ENCODE measurements at regions not wholly inside any gene's neighbourhood (a gene's known extent, or its start where the extent isn't known, plus 50 kb on each side); places are given as distances from the start of the nearest gene placed in this dataset.
"Not testable (repeated sequence)": the region's sequence is repeated elsewhere in the genome, so short reads cannot be mapped to it uniquely, and the experiment has no call there.

DNA sequence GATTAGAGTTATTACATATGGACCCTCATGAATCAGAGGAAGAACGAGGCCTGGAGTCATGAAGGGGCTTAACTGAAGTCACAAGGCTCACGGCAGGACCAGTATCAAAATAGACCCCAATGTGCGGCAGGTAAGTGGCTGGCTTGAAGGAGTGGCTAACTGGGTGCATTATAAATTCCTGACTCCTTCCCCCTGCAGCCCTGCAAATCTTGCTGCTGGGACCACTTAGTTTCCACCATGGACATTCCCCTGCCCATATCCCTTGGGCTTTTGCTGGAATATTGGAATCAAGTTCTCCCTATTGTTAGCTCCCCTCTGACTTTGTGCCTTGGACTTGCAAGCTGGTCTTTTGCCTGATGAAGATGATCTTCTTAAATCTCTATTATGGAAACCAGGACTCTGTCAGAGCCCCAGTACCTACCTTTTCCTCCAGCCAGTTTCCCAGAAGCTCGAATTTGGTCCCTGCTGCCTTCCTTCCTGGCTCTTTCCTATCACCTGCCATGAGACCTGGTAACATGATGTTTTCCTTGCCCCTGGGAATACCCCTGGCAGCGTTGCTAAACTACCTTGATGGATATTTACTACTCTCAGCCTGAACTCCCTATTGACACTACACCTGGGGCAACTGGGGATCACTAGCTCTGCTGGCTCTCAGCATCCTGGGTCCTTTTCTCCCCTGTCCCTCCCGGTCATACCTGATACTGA is 156.0 kb upstream of the JUN start:
- no peak for DNase-seq

DNA sequence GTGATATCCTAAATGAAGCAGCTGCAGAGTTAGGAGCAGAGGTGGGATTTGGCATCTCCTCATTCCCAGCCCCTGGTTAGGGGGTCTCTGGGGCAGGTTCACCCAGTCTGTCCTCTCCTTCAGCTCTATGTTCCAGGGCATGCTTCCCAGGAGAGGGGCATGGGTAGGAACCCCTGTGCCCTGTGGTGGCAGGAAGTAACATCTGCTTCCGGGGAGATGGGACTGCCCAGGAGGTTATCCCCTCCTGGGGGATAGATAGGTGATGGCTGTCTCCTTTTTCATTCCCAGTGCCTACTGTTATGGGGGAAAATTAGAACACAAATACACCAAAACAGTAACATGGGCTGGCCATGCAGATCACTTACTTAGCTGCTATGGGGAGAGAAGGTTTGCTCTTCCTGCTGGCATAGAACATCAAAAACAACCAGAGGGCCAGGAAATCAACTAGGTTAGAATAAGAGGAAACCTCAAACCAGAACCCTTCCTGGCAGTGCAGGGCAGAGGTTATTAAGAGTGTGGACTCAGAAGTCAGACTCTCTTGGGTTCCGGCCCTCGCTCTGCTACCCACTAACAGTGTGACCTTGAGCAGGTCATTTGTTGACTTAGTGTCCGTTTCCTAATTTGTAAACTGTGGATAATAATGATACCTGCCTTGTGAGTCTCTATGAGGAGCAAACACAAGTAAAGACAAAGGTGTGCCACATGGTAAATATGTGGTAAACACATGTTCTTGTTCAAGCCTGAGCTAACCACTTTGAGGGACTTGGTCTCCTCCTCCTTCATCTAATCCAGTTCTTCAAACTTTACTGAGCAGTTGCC is 157.8 kb upstream of the JUN start:
- DNase-seq, result no peak

DNA sequence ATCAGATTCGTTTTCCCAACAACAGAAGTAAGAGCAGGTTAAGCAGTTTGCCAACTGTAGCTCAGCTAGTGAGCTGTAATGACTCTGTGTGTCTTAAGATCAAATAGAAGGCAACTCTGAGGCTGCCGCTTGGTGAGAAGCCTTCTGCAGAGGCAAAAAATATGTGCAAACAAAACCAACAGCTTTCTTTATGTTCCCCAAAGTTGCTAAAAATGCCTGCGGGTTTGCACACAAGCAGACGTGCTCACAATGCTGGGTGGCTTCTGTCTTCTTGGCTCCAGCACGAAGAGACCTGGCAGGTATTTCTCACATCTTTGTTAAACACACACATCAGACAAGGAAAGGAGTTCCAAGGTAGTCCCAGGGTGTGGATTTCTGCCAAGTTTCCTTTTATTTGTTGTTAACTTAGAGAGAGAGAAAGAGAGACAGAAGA is 158.9 kb upstream of the JUN start:
- no peak for DNase-seq

- DNase-seq, result no peak
Observed at GRCh38 chr1:58943776-58944175, 159.9 kb upstream of the JUN start.

DNA sequence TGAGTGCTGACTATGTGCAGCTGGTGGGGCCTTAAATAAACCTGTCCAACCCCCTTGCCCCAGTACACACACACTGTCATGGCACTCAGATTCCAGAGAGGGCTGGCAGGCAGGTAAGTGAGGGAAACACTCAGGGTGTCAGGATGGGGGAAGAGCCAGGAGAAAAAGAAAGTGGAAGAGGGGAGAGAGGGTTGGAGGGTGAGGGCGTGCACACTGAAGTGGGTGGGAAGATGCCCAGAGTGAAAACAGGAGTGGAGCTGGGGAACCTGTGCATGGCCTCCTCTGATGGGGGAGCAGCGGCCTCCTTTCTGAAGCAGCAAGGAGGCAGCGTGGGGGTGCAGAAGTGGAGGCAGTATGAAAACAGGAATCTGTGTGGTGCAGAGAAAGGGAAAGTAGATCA is 160.6 kb upstream of the JUN start:
- DNase-seq, result no peak

GRCh38 chr1:58946390-58946789 is 162.5 kb upstream of the JUN start:
- no peak for DNase-seq

GRCh38 chr1:58948671-58949070 is 164.8 kb upstream of the JUN start:
- no peak for DNase-seq

GRCh38 chr1:58949551-58950220 is 165.8 kb upstream of the JUN start:
- DNase-seq, result no peak

DNA sequence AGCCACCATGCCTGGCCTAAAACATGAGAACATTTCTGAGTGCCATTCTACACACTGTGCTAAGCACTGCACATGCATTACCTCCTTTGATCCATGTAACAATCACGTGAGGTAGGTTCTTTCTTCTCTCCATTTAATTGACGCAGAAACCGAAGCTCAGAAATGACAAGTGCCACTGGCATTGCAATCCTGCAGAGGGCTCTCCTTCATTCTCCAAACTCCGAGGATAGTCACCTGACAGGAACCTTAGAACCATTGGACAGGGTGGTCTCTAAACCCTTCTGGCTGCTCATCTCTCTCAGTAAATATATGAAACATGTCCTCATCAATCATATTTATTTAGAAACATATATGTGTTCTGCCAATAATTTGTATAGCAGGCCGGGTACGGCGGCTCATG is 167.1 kb upstream of the JUN start:
- DNase-seq, result no peak

GRCh38 chr1:58953951-58954350 is 170.1 kb upstream of the JUN start:
- DNase-seq, result not testable (repeated sequence)

- not testable (repeated sequence) for DNase-seq
Observed at GRCh38 chr1:58963287-58963686, 179.4 kb upstream of the JUN start.

DNA sequence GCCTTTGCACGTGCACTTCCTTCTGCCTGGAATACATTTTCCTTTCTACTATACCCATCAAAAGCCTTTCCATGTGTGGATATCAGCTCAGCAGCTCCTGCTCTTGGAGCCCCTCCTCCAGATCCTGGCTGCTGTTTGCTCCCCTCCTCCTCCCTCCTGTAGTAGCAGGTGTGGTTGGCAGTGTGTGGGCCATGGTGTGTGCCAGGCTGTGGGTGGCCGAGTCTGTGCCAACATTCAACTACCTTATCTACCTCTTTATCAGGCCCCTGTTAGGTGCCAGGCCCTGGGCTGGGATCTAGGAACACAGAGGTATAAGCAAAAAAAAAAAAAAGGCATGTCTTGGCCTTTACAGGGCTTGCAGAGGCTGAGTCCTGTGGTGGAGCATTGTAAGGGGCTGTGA is 180.6 kb upstream of the JUN start:
- DNase-seq, result peak; percentile 6

- no peak for DNase-seq
Observed at GRCh38 chr1:58964880-58965279, 181.0 kb upstream of the JUN start.

DNA sequence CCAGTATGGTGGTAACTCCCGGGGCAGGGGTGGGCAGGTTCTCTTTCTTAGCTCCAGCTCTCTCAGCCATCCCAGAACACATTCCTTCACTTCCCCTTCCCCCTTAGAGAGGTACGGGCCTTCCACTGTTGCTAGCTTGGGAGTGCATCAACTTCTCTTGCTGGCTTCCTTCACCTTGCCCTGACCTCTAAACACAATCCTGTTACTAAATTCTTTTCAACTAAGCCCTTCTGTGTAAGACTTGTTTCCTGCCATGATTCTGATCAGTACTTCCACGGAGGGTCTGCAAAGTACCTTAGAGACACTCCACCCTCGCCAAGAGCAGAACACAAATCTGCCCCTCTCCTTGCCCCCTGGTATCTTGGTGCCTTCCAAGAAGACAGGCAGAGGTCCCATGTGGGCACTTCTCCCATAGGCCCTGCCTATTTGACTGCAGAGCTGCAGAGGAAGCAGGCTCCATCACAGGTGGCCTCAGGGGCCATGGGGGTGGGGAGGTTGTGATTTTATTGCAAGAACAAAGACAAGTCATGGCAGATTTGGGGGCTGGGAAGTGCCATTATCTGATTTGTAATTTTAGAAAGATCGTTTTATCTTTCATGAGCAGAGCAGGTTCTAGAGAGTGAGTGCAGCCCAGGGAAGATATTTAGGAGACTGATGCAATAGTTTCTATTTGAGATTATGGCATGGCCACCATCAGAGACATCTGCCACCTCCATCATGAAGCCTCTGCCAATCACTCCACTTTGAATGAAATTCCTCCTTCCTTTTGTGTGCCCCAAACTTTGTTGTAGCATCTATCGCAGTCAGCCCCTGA is 182.5 kb upstream of the JUN start:
- DNase-seq, result no peak

DNA sequence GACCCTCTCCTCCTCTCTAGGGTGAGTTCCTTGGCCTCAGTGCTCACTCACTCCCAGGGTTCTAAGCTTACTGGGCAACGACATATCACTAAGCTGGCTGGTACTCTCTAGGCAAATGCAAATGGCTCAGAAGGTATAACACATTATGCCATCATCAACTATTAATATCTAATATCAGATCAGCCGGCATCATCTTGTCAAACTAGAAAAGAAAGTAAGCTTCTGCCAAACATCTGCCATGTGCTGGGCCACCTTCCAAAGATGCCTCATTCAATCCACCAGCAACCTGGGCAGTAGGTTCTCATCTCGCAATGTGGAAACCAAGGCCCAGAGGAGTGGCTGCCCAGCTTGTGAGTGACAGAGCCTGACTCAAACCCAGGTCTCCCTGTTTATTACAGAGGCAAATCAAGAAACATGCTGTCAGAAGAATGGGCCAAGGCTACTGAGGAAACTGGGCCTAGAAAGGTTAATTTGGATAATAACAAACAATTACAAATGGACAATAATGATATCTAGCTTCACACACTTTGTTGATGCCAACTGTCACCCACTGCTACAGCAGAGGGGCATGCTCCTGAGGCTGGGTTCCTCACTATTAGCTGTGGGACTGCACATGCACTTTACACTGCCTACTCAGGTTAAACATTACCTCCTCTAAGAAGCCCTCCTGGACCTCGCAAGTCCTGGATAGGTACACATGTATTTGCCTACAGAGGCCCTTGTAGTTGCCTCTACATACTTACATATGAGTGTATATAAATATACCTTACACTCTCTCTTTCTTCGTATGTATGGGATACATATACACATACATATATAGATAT is 183.3 kb upstream of the JUN start:
- no peak for DNase-seq

GRCh38 chr1:58968360-58968952 is 184.6 kb upstream of the JUN start:
- no peak for DNase-seq

- not testable (repeated sequence) for DNase-seq
Observed at GRCh38 chr1:58969176-58969575, 185.3 kb upstream of the JUN start.

- DNase-seq, result no peak
Observed at GRCh38 chr1:58971629-58972140, 187.8 kb upstream of the JUN start.

DNA sequence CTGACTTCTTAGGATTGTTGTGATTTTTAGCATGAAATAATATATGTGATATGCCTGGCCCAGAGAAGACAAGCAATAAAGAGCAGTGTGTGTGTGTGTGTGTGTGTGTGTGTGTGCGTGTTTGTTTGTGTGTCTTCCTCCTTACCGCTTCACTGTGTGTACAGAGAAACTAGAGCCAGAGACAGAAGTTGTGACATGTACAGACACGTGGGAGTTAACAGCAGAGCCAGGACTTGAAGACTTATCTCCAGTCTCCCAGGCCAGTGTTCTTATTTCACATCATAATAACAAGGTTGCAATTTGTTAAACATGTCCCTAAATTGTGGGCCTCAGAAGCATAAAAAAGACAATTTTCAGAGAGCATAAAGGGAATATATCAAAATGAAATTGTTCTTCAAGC is 192.0 kb upstream of the JUN start:
- DNase-seq, result peak; percentile 12

- DNase-seq, result no peak
Observed at GRCh38 chr1:58976294-58976693, 192.4 kb upstream of the JUN start.

- no peak for DNase-seq
Observed at GRCh38 chr1:58977598-58977997, 193.8 kb upstream of the JUN start.

Measured in NCI-H510A treated with DMSO at 0.1 percent for 48 hours (cell line).